ENCODE measurements at regions not wholly inside any gene's neighbourhood (a gene's known extent, or its start where the extent isn't known, plus 50 kb on each side); places are given as distances from the start of the nearest gene placed in this dataset.

GRCh38 chr12:115223322-115223721, 539.3 kb upstream of the TBX3 start:
- WGBS (ENCODE audit: extremely low coverage, insufficient coverage, insufficient read length) = no CpG with 5 or more reads among the region's 4 CpGs
- peak overlapping the region; percentile 56 for H2BK5ac ChIP-seq (ENCODE audit: low read depth, low read length, poor library complexity)

GRCh38 chr12:115222220-115222619, 538.2 kb upstream of the TBX3 start:
- no peaks in the 10 kb centered on the region for H3K79me2 ChIP-seq (ENCODE audit: control insufficient read depth, insufficient read depth, low read length, poor library complexity)
- no peaks in the 10 kb centered on the region for H3K27me3 ChIP-seq (ENCODE audit: insufficient read depth, low read length)
- H3K23ac ChIP-seq (ENCODE audit: low read length) = no peak overlapping the region
- DNase-seq = no peak
- no peak overlapping the region for H2BK5ac ChIP-seq (ENCODE audit: low read depth, low read length, poor library complexity)
- H3K4me1 ChIP-seq (ENCODE audit: control insufficient read depth in 1 of 2, insufficient read depth in 2 of 2, low read length in 2 of 2) = peaks cover 15 to 20% of the 10 kb centered on the region in 2 experiments
- peak overlapping the region; percentile 34 for H4K91ac ChIP-seq (ENCODE audit: low read depth, low read length)
- no peak overlapping the region for H4K12ac ChIP-seq (ENCODE audit: low read depth, low read length)
- H3K9me3 ChIP-seq (ENCODE audit: insufficient read depth, low read depth, low read length) = no peaks in the 10 kb centered on the region
- H3K4me2 ChIP-seq (ENCODE audit: low read length) = no peak overlapping the region
- H3K27ac ChIP-seq (ENCODE audit: low read depth, low read length) = no peak overlapping the region
- WGBS (ENCODE audit: extremely low coverage, insufficient coverage, insufficient read length) = no CpG with 5 or more reads among the region's 6 CpGs
- no peaks in the 10 kb centered on the region for H3K36me3 ChIP-seq (ENCODE audit: control insufficient read depth in 1 of 2, insufficient read depth in 2 of 2, low read length in 2 of 2)
- H3K79me1 ChIP-seq (ENCODE audit: low read length) = peaks cover 2% of the 10 kb centered on the region
- no peak overlapping the region for H2AFZ ChIP-seq (ENCODE audit: insufficient read depth, low read length, poor library complexity)
- no peak overlapping the region for H3K14ac ChIP-seq (ENCODE audit: low read length)
- no peak overlapping the region for H3K4ac ChIP-seq (ENCODE audit: low read depth, low read length)
- no peak overlapping the region for H3K4me3 ChIP-seq (ENCODE audit: low read depth, low read length)
- H2BK12ac ChIP-seq (ENCODE audit: low read length) = no peak overlapping the region
- no peak overlapping the region for H3K18ac ChIP-seq (ENCODE audit: low read length)
- H3K9ac ChIP-seq (ENCODE audit: low read length) = no peak overlapping the region
- H4K8ac ChIP-seq (ENCODE audit: low read depth, low read length) = no peak overlapping the region
- H2BK120ac ChIP-seq (ENCODE audit: insufficient read depth, low read length, poor library complexity) = no peak overlapping the region
- H2AK5ac ChIP-seq (ENCODE audit: low read length) = no peak overlapping the region

More at GRCh38 chr12:115223322-115223721, 539.3 kb upstream of the TBX3 start:
- Histone ChIP-seq H3K36me3 (ENCODE audit: control insufficient read depth in 1 of 2, insufficient read depth in 2 of 2, low read length in 2 of 2) (no peaks in the 10 kb centered on the region), H3K4ac (ENCODE audit: low read depth, low read length) (peak overlapping the region; percentile 34), H4K91ac (ENCODE audit: low read depth, low read length) (peak overlapping the region; percentile 79), H2AFZ (ENCODE audit: insufficient read depth, low read length, poor library complexity) (no peak overlapping the region), H2BK12ac (ENCODE audit: low read length) (peak overlapping the region; percentile 55), H2BK120ac (ENCODE audit: insufficient read depth, low read length, poor library complexity) (peak overlapping the region; percentile 43), H3K79me2 (ENCODE audit: control insufficient read depth, insufficient read depth, low read length, poor library complexity) (no peaks in the 10 kb centered on the region), H2AK5ac (ENCODE audit: low read length) (peak overlapping the region; percentile 39), H4K12ac (ENCODE audit: low read depth, low read length) (no peak overlapping the region), H3K9me3 (ENCODE audit: insufficient read depth, low read depth, low read length) (no peaks in the 10 kb centered on the region), H3K4me3 (ENCODE audit: low read depth, low read length) (no peak overlapping the region), H3K9ac (ENCODE audit: low read length) (no peak overlapping the region), H3K14ac (ENCODE audit: low read length) (peak overlapping the region; percentile 17), H3K4me1 (ENCODE audit: control insufficient read depth in 1 of 2, insufficient read depth in 2 of 2, low read length in 2 of 2) (peaks cover 14 to 20% of the 10 kb centered on the region in 2 experiments), H3K79me1 (ENCODE audit: low read length) (peaks cover 2% of the 10 kb centered on the region), H4K8ac (ENCODE audit: low read depth, low read length) (no peak overlapping the region), H3K4me2 (ENCODE audit: low read length) (no peak overlapping the region), H3K18ac (ENCODE audit: low read length) (no peak overlapping the region), H3K27ac (ENCODE audit: low read depth, low read length) (no peak overlapping the region), H3K27me3 (ENCODE audit: insufficient read depth, low read length) (no peaks in the 10 kb centered on the region), H3K23ac (ENCODE audit: low read length) (no peak overlapping the region)
- no peak for DNase-seq

GRCh38 chr12:115216301-115216700, 532.3 kb upstream of the TBX3 start:
- no peak overlapping the region for H2AFZ ChIP-seq (ENCODE audit: insufficient read depth, low read length, poor library complexity)
- no peak overlapping the region for H3K4me2 ChIP-seq (ENCODE audit: low read length)
- no peak overlapping the region for H3K4me3 ChIP-seq (ENCODE audit: low read depth, low read length)
- H2AK5ac ChIP-seq (ENCODE audit: low read length) = peak overlapping the region; percentile 53
- H2BK5ac ChIP-seq (ENCODE audit: low read depth, low read length, poor library complexity) = no peak overlapping the region
- no CpG with 5 or more reads among the region's 5 CpGs for WGBS (ENCODE audit: extremely low coverage, insufficient coverage, insufficient read length)
- no peaks in the 10 kb centered on the region for H3K9me3 ChIP-seq (ENCODE audit: insufficient read depth, low read depth, low read length)
- no peak overlapping the region for H2BK12ac ChIP-seq (ENCODE audit: low read length)
- H4K91ac ChIP-seq (ENCODE audit: low read depth, low read length) = no peak overlapping the region
- no peak overlapping the region for H3K23ac ChIP-seq (ENCODE audit: low read length)
- no peak overlapping the region for H2BK120ac ChIP-seq (ENCODE audit: insufficient read depth, low read length, poor library complexity)
- no peak overlapping the region for H4K12ac ChIP-seq (ENCODE audit: low read depth, low read length)
- H3K36me3 ChIP-seq (ENCODE audit: control insufficient read depth in 1 of 2, insufficient read depth in 2 of 2, low read length in 2 of 2) = no peaks in the 10 kb centered on the region
- no peaks in the 10 kb centered on the region for H3K79me2 ChIP-seq (ENCODE audit: control insufficient read depth, insufficient read depth, low read length, poor library complexity)
- H3K27ac ChIP-seq (ENCODE audit: low read depth, low read length) = no peak overlapping the region
- H3K27me3 ChIP-seq (ENCODE audit: insufficient read depth, low read length) = no peaks in the 10 kb centered on the region
- H3K79me1 ChIP-seq (ENCODE audit: low read length) = peaks cover 7% of the 10 kb centered on the region
- no peak overlapping the region for H4K8ac ChIP-seq (ENCODE audit: low read depth, low read length)
- H3K9ac ChIP-seq (ENCODE audit: low read length) = no peak overlapping the region
- no peak overlapping the region for H3K14ac ChIP-seq (ENCODE audit: low read length)
- H3K4me1 ChIP-seq (ENCODE audit: control insufficient read depth in 1 of 2, insufficient read depth in 2 of 2, low read length in 2 of 2) = peaks cover 8 to 13% of the 10 kb centered on the region in 2 experiments
- no peak for DNase-seq
- H3K18ac ChIP-seq (ENCODE audit: low read length) = no peak overlapping the region
- H3K4ac ChIP-seq (ENCODE audit: low read depth, low read length) = no peak overlapping the region

- Histone ChIP-seq H3K27ac (ENCODE audit: low read depth, low read length) (no peak overlapping the region), H2BK5ac (ENCODE audit: low read depth, low read length, poor library complexity) (no peak overlapping the region), H3K9me3 (ENCODE audit: insufficient read depth, low read depth, low read length) (no peaks in the 10 kb centered on the region), H3K14ac (ENCODE audit: low read length) (no peak overlapping the region), H3K23ac (ENCODE audit: low read length) (no peak overlapping the region), H3K4me2 (ENCODE audit: low read length) (no peak overlapping the region), H3K4me1 (ENCODE audit: control insufficient read depth in 1 of 2, insufficient read depth in 2 of 2, low read length in 2 of 2) (peaks cover 14 to 16% of the 10 kb centered on the region in 2 experiments), H3K36me3 (ENCODE audit: control insufficient read depth in 1 of 2, insufficient read depth in 2 of 2, low read length in 2 of 2) (no peaks in the 10 kb centered on the region), H3K4me3 (ENCODE audit: low read depth, low read length) (no peak overlapping the region), H3K79me2 (ENCODE audit: control insufficient read depth, insufficient read depth, low read length, poor library complexity) (no peaks in the 10 kb centered on the region), H4K91ac (ENCODE audit: low read depth, low read length) (no peak overlapping the region), H3K18ac (ENCODE audit: low read length) (no peak overlapping the region), H4K8ac (ENCODE audit: low read depth, low read length) (no peak overlapping the region), H4K12ac (ENCODE audit: low read depth, low read length) (no peak overlapping the region), H3K79me1 (ENCODE audit: low read length) (peaks cover 9% of the 10 kb centered on the region), H2BK120ac (ENCODE audit: insufficient read depth, low read length, poor library complexity) (no peak overlapping the region), H2AFZ (ENCODE audit: insufficient read depth, low read length, poor library complexity) (no peak overlapping the region), H3K9ac (ENCODE audit: low read length) (no peak overlapping the region), H3K4ac (ENCODE audit: low read depth, low read length) (no peak overlapping the region), H2BK12ac (ENCODE audit: low read length) (no peak overlapping the region), H3K27me3 (ENCODE audit: insufficient read depth, low read length) (no peaks in the 10 kb centered on the region), H2AK5ac (ENCODE audit: low read length) (no peak overlapping the region)
- no peak for DNase-seq
- WGBS (ENCODE audit: extremely low coverage, insufficient coverage, insufficient read length) = no CpG with 5 or more reads among the region's 3 CpGs
Measured at GRCh38 chr12:115215544-115215943, 531.6 kb upstream of the TBX3 start.

All from trophoblast cell (in vitro differentiated cells and primary cell).